ENCODE measurements at regions not wholly inside any gene's neighbourhood (a gene's known extent, or its start where the extent isn't known, plus 50 kb on each side); places are given as distances from the start of the nearest gene placed in this dataset.

GRCh38 chr14:29089849-29090248 lies 323.3 kb downstream of the FOXG1 start:
- H3K9me3 ChIP-seq (ENCODE audit: control insufficient read depth, low read length): no peaks in the 10 kb centered on the region
- no peaks in the 10 kb centered on the region for H3K27me3 ChIP-seq (ENCODE audit: control insufficient read depth, insufficient read depth, low read length, poor library complexity, severe bottlenecking)
- no peaks in the 10 kb centered on the region for H3K36me3 ChIP-seq (ENCODE audit: control insufficient read depth, insufficient read depth, low read length)
- H3K27ac ChIP-seq (ENCODE audit: insufficient read depth, low read depth, low read length, poor library complexity, severe bottlenecking): no peak overlapping the region
- WGBS, 2 experiments: 86% methylated on average over 1 of the region's 1 CpG; no CpG with 5 or more reads in 1 of the 2 experiments
- no peaks in the 10 kb centered on the region for H3K4me1 ChIP-seq (ENCODE audit: control insufficient read depth, insufficient read depth, low read length)
- no peak overlapping the region for H3K4me3 ChIP-seq (ENCODE audit: insufficient read depth, low read depth, low read length)

- Histone ChIP-seq H3K4me3 (ENCODE audit: insufficient read depth, low read depth, low read length) (no peak overlapping the region), H3K27ac (ENCODE audit: insufficient read depth, low read depth, low read length, poor library complexity, severe bottlenecking) (no peak overlapping the region), H3K27me3 (ENCODE audit: control insufficient read depth, insufficient read depth, low read length, poor library complexity, severe bottlenecking) (no peaks in the 10 kb centered on the region), H3K36me3 (ENCODE audit: control insufficient read depth, insufficient read depth, low read length) (no peaks in the 10 kb centered on the region), H3K4me1 (ENCODE audit: control insufficient read depth, insufficient read depth, low read length) (no peaks in the 10 kb centered on the region), H3K9me3 (ENCODE audit: control insufficient read depth, low read length) (no peaks in the 10 kb centered on the region)
- 91 to 94% methylated on average over 4 of the region's 4 CpGs for WGBS, 2 experiments
Observed at GRCh38 chr14:29092121-29092520, 325.5 kb downstream of the FOXG1 start.

- Histone ChIP-seq H3K27ac (ENCODE audit: insufficient read depth, low read depth, low read length, poor library complexity, severe bottlenecking) (no peak overlapping the region), H3K36me3 (ENCODE audit: control insufficient read depth, insufficient read depth, low read length) (no peaks in the 10 kb centered on the region), H3K9me3 (ENCODE audit: control insufficient read depth, low read length) (no peaks in the 10 kb centered on the region), H3K4me3 (ENCODE audit: insufficient read depth, low read depth, low read length) (no peak overlapping the region), H3K4me1 (ENCODE audit: control insufficient read depth, insufficient read depth, low read length) (no peaks in the 10 kb centered on the region), H3K27me3 (ENCODE audit: control insufficient read depth, insufficient read depth, low read length, poor library complexity, severe bottlenecking) (no peaks in the 10 kb centered on the region)
- 82 to 92% methylated on average over 1 of the region's 1 CpG for WGBS, 2 experiments
Observed at GRCh38 chr14:29097476-29097875, 330.9 kb downstream of the FOXG1 start.

- H3K36me3 ChIP-seq (ENCODE audit: control insufficient read depth, insufficient read depth, low read length): no peaks in the 10 kb centered on the region
- H3K9me3 ChIP-seq (ENCODE audit: control insufficient read depth, low read length): no peaks in the 10 kb centered on the region
- 88 to 89% methylated on average over 4 of the region's 4 CpGs for whole genome bisulfite sequencing, 2 experiments
- H3K27me3 ChIP-seq (ENCODE audit: control insufficient read depth, insufficient read depth, low read length, poor library complexity, severe bottlenecking): no peaks in the 10 kb centered on the region
- H3K4me1 ChIP-seq (ENCODE audit: control insufficient read depth, insufficient read depth, low read length): no peaks in the 10 kb centered on the region
- H3K4me3 ChIP-seq (ENCODE audit: insufficient read depth, low read depth, low read length): no peak overlapping the region
- H3K27ac ChIP-seq (ENCODE audit: insufficient read depth, low read depth, low read length, poor library complexity, severe bottlenecking): no peak overlapping the region
Observed at GRCh38 chr14:29098656-29099055, 332.1 kb downstream of the FOXG1 start.

GRCh38 chr14:29102266-29102665 lies 335.7 kb downstream of the FOXG1 start:
- Histone ChIP-seq H3K27me3 (ENCODE audit: control insufficient read depth, insufficient read depth, low read length, poor library complexity, severe bottlenecking) (no peaks in the 10 kb centered on the region), H3K36me3 (ENCODE audit: control insufficient read depth, insufficient read depth, low read length) (no peaks in the 10 kb centered on the region), H3K9me3 (ENCODE audit: control insufficient read depth, low read length) (no peaks in the 10 kb centered on the region), H3K4me1 (ENCODE audit: control insufficient read depth, insufficient read depth, low read length) (no peaks in the 10 kb centered on the region), H3K4me3 (ENCODE audit: insufficient read depth, low read depth, low read length) (no peak overlapping the region), H3K27ac (ENCODE audit: insufficient read depth, low read depth, low read length, poor library complexity, severe bottlenecking) (no peak overlapping the region)
- 97% methylated on average over 5 to 6 of the region's 7 CpGs for WGBS, 2 experiments

GRCh38 chr14:29102996-29103395 lies 336.4 kb downstream of the FOXG1 start:
- H3K36me3 ChIP-seq (ENCODE audit: control insufficient read depth, insufficient read depth, low read length): no peaks in the 10 kb centered on the region
- no peak overlapping the region for H3K27ac ChIP-seq (ENCODE audit: insufficient read depth, low read depth, low read length, poor library complexity, severe bottlenecking)
- H3K9me3 ChIP-seq (ENCODE audit: control insufficient read depth, low read length): no peaks in the 10 kb centered on the region
- H3K4me3 ChIP-seq (ENCODE audit: insufficient read depth, low read depth, low read length): no peak overlapping the region
- no peaks in the 10 kb centered on the region for H3K27me3 ChIP-seq (ENCODE audit: control insufficient read depth, insufficient read depth, low read length, poor library complexity, severe bottlenecking)
- H3K4me1 ChIP-seq (ENCODE audit: control insufficient read depth, insufficient read depth, low read length): no peaks in the 10 kb centered on the region
- WGBS, 2 experiments: 89 to 100% methylated on average over 2 of the region's 2 CpGs

GRCh38 chr14:29108908-29109307 lies 342.3 kb downstream of the FOXG1 start:
- Histone ChIP-seq H3K4me1 (ENCODE audit: control insufficient read depth, insufficient read depth, low read length) (no peaks in the 10 kb centered on the region), H3K9me3 (ENCODE audit: control insufficient read depth, low read length) (no peaks in the 10 kb centered on the region), H3K4me3 (ENCODE audit: insufficient read depth, low read depth, low read length) (no peak overlapping the region), H3K36me3 (ENCODE audit: control insufficient read depth, insufficient read depth, low read length) (no peaks in the 10 kb centered on the region), H3K27ac (ENCODE audit: insufficient read depth, low read depth, low read length, poor library complexity, severe bottlenecking) (no peak overlapping the region), H3K27me3 (ENCODE audit: control insufficient read depth, insufficient read depth, low read length, poor library complexity, severe bottlenecking) (no peaks in the 10 kb centered on the region)
- WGBS, 2 experiments: 91 to 92% methylated on average over 1 of the region's 1 CpG

- Histone ChIP-seq H3K9me3 (ENCODE audit: control insufficient read depth, low read length) (no peaks in the 10 kb centered on the region), H3K27ac (ENCODE audit: insufficient read depth, low read depth, low read length, poor library complexity, severe bottlenecking) (no peak overlapping the region), H3K27me3 (ENCODE audit: control insufficient read depth, insufficient read depth, low read length, poor library complexity, severe bottlenecking) (no peaks in the 10 kb centered on the region), H3K4me3 (ENCODE audit: insufficient read depth, low read depth, low read length) (no peak overlapping the region), H3K36me3 (ENCODE audit: control insufficient read depth, insufficient read depth, low read length) (no peaks in the 10 kb centered on the region), H3K4me1 (ENCODE audit: control insufficient read depth, insufficient read depth, low read length) (no peaks in the 10 kb centered on the region)
- WGBS, 2 experiments: no CpG with 5 or more reads among the region's 1 CpG
Observed at GRCh38 chr14:29109589-29109988, 343.0 kb downstream of the FOXG1 start.

GRCh38 chr14:29111554-29111953 lies 345.0 kb downstream of the FOXG1 start:
- Histone ChIP-seq H3K4me3 (ENCODE audit: insufficient read depth, low read depth, low read length) (no peak overlapping the region), H3K27me3 (ENCODE audit: control insufficient read depth, insufficient read depth, low read length, poor library complexity, severe bottlenecking) (no peaks in the 10 kb centered on the region), H3K9me3 (ENCODE audit: control insufficient read depth, low read length) (no peaks in the 10 kb centered on the region), H3K36me3 (ENCODE audit: control insufficient read depth, insufficient read depth, low read length) (no peaks in the 10 kb centered on the region), H3K27ac (ENCODE audit: insufficient read depth, low read depth, low read length, poor library complexity, severe bottlenecking) (no peak overlapping the region), H3K4me1 (ENCODE audit: control insufficient read depth, insufficient read depth, low read length) (no peaks in the 10 kb centered on the region)
- WGBS, 2 experiments: 84 to 87% methylated on average over 3 of the region's 3 CpGs

GRCh38 chr14:29123017-29123416 lies 356.4 kb downstream of the FOXG1 start:
- Histone ChIP-seq H3K36me3 (ENCODE audit: control insufficient read depth, insufficient read depth, low read length) (no peaks in the 10 kb centered on the region), H3K4me1 (ENCODE audit: control insufficient read depth, insufficient read depth, low read length) (no peaks in the 10 kb centered on the region), H3K9me3 (ENCODE audit: control insufficient read depth, low read length) (no peaks in the 10 kb centered on the region), H3K27me3 (ENCODE audit: control insufficient read depth, insufficient read depth, low read length, poor library complexity, severe bottlenecking) (no peaks in the 10 kb centered on the region), H3K27ac (ENCODE audit: insufficient read depth, low read depth, low read length, poor library complexity, severe bottlenecking) (no peak overlapping the region), H3K4me3 (ENCODE audit: insufficient read depth, low read depth, low read length) (no peak overlapping the region)
- WGBS, 2 experiments: 90 to 100% methylated on average over 1 of the region's 1 CpG

GRCh38 chr14:29126361-29126760 lies 359.8 kb downstream of the FOXG1 start:
- Histone ChIP-seq H3K4me1 (ENCODE audit: control insufficient read depth, insufficient read depth, low read length) (no peaks in the 10 kb centered on the region), H3K4me3 (ENCODE audit: insufficient read depth, low read depth, low read length) (no peak overlapping the region), H3K27ac (ENCODE audit: insufficient read depth, low read depth, low read length, poor library complexity, severe bottlenecking) (no peak overlapping the region), H3K27me3 (ENCODE audit: control insufficient read depth, insufficient read depth, low read length, poor library complexity, severe bottlenecking) (no peaks in the 10 kb centered on the region), H3K9me3 (ENCODE audit: control insufficient read depth, low read length) (no peaks in the 10 kb centered on the region), H3K36me3 (ENCODE audit: control insufficient read depth, insufficient read depth, low read length) (no peaks in the 10 kb centered on the region)
- WGBS, 2 experiments: 93 to 94% methylated on average over 4 of the region's 4 CpGs

All from ectodermal cell (in vitro differentiated cells).